IMR-90 (cell line): ENCODE measurements at regions not wholly inside any gene's neighbourhood (a gene's known extent, or its start where the extent isn't known, plus 50 kb on each side); places are given as distances from the start of the nearest gene placed in this dataset.

Source experiments
- CHD1 ChIP-seq: IDR thresholded peaks from 2 replicates; pipeline ENCODE4 v1.6.1; 2012; ENCODE audit warnings: low read depth, low read length, improper control_type of control experiment
- CTCF ChIP-seq: conservative IDR thresholded peaks from 2 replicates; pipeline ENCODE4 v1.5.1; 2012; ENCODE audit warnings: mild to moderate bottlenecking, low read depth, low read length, improper control_type of control experiment
- ELK1 ChIP-seq: fragments of 150-350 bp; IDR thresholded peaks from 2 replicates; pipeline ENCODE4 v1.6.1; 2016; ENCODE audit warnings: low read depth, mild to moderate bottlenecking, low read length, moderate library complexity, borderline replicate concordance
- MAZ ChIP-seq: IDR thresholded peaks from 2 replicates; pipeline ENCODE4 v1.6.1; 2012; ENCODE audit warnings: low read depth, mild to moderate bottlenecking, low read length, improper control_type of control experiment, moderate library complexity, borderline replicate concordance
- POLR2A ChIP-seq: IDR thresholded peaks from 2 replicates; pipeline ENCODE4 v1.6.1; 2012; ENCODE audit warnings: mild to moderate bottlenecking, low read depth, low read length
- RAD21 ChIP-seq: IDR thresholded peaks from 2 replicates; pipeline ENCODE4 v1.6.1; 2012; ENCODE audit warnings: low read length, improper control_type of control experiment
- RFX5 ChIP-seq: IDR thresholded peaks from 2 replicates; pipeline ENCODE4 v1.8.0; 2012; ENCODE audit warnings: low read depth, mild to moderate bottlenecking, low read length, moderate library complexity
- SMC3 ChIP-seq: fragments of 150-350 bp; IDR thresholded peaks from 2 replicates; pipeline ENCODE4 v1.6.1; 2016; ENCODE audit warnings: low read depth, mild to moderate bottlenecking, antibody characterized with exemption, low read length, moderate library complexity
- TF ChIP-seq, protein P1 (sequence below): fragments of 150-350 bp; IDR thresholded peaks from 2 replicates; pipeline ENCODE4 v1.6.1; 2017; ENCODE audit warnings: mild to moderate bottlenecking, antibody characterized with exemption, low read length, low read depth

GRCh38 chr5:178785999-178786398 lies 55.5 kb upstream of the ZNF354A start:
- TF ChIP-seq RFX5 (no peak), CTCF (no peak), ELK1 (no peak), RAD21 (no peak), SMC3 (no peak), CHD1 (no peak), MAZ (no peak), POLR2A (no peak)
- TF ChIP-seq, protein P1, sequence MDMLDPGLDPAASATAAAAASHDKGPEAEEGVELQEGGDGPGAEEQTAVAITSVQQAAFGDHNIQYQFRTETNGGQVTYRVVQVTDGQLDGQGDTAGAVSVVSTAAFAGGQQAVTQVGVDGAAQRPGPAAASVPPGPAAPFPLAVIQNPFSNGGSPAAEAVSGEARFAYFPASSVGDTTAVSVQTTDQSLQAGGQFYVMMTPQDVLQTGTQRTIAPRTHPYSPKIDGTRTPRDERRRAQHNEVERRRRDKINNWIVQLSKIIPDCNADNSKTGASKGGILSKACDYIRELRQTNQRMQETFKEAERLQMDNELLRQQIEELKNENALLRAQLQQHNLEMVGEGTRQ = no peak
